ENCODE measurements at regions not wholly inside any gene's neighbourhood (a gene's known extent, or its start where the extent isn't known, plus 50 kb on each side); places are given as distances from the start of the nearest gene placed in this dataset.

GRCh38 chr2:39546409-39546808 is 109.3 kb upstream of the MAP4K3 start:
- Histone ChIP-seq H3K9ac (ENCODE audit: low read depth, low read length, poor library complexity, severe bottlenecking) (no peak overlapping the region), H3K9me2 (replicated peaks; ENCODE audit: low read depth, low read length) (no peaks in the 10 kb centered on the region), H2AFZ (ENCODE audit: low read length) (no peak overlapping the region), H3K27me3 (ENCODE audit: insufficient read depth, low read length, poor library complexity, severe bottlenecking) (no peaks in the 10 kb centered on the region), H3K9me3 (ENCODE audit: insufficient read depth, low read depth, low read length) (no peaks in the 10 kb centered on the region), H3K4me2 (ENCODE audit: low read depth, low read length, poor library complexity, severe bottlenecking) (no peak overlapping the region), H3K36me3 (ENCODE audit: insufficient read depth, low read length) (no peaks in the 10 kb centered on the region), H3F3A (ENCODE audit: low read depth) (no peaks in the 10 kb centered on the region), H4K20me1 (ENCODE audit: insufficient read depth, low read length, poor library complexity, severe bottlenecking) (no peaks in the 10 kb centered on the region), H3K4me3 (ENCODE audit: low read length, poor library complexity, severe bottlenecking) (no peak overlapping the region), H3K79me2 (ENCODE audit: insufficient read depth, low read length) (no peaks in the 10 kb centered on the region), H3K4me1 (ENCODE audit: insufficient read depth, low read length, poor library complexity, severe bottlenecking) (no peaks in the 10 kb centered on the region)
- TF ChIP-seq EZH2phosphoT487 (IDR thresholded peaks at IDR 0.05; ENCODE audit: borderline replicate concordance) (no peak), CTCF (conservative IDR thresholded peaks at IDR 0.05; ENCODE audit: low read length) (no peak)

- Histone ChIP-seq H2AFZ (ENCODE audit: low read length) (no peak overlapping the region), H3K9me3 (ENCODE audit: insufficient read depth, low read depth, low read length) (no peaks in the 10 kb centered on the region), H3K4me2 (ENCODE audit: low read depth, low read length, poor library complexity, severe bottlenecking) (no peak overlapping the region), H3F3A (ENCODE audit: low read depth) (no peaks in the 10 kb centered on the region), H3K9me2 (replicated peaks; ENCODE audit: low read depth, low read length) (no peaks in the 10 kb centered on the region), H3K36me3 (ENCODE audit: insufficient read depth, low read length) (no peaks in the 10 kb centered on the region), H4K20me1 (ENCODE audit: insufficient read depth, low read length, poor library complexity, severe bottlenecking) (no peaks in the 10 kb centered on the region), H3K27me3 (ENCODE audit: insufficient read depth, low read length, poor library complexity, severe bottlenecking) (no peaks in the 10 kb centered on the region), H3K9ac (ENCODE audit: low read depth, low read length, poor library complexity, severe bottlenecking) (no peak overlapping the region), H3K4me3 (ENCODE audit: low read length, poor library complexity, severe bottlenecking) (no peak overlapping the region), H3K79me2 (ENCODE audit: insufficient read depth, low read length) (no peaks in the 10 kb centered on the region), H3K4me1 (ENCODE audit: insufficient read depth, low read length, poor library complexity, severe bottlenecking) (no peaks in the 10 kb centered on the region)
- TF ChIP-seq CTCF (conservative IDR thresholded peaks at IDR 0.05; ENCODE audit: low read length) (no peak), EZH2phosphoT487 (IDR thresholded peaks at IDR 0.05; ENCODE audit: borderline replicate concordance) (no peak)
These were observed 109.9 kb upstream of the MAP4K3 start for GRCh38 chr2:39546937-39547336.

- no peaks in the 10 kb centered on the region for H3K4me1 ChIP-seq (ENCODE audit: insufficient read depth, low read length, poor library complexity, severe bottlenecking)
- TF ChIP-seq EZH2phosphoT487 (IDR thresholded peaks at IDR 0.05; ENCODE audit: borderline replicate concordance) (no peak), CTCF (conservative IDR thresholded peaks at IDR 0.05; ENCODE audit: low read length) (no peak)
- H3K4me2 ChIP-seq (ENCODE audit: low read depth, low read length, poor library complexity, severe bottlenecking), result no peak overlapping the region
- H4K20me1 ChIP-seq (ENCODE audit: insufficient read depth, low read length, poor library complexity, severe bottlenecking), result no peaks in the 10 kb centered on the region
- no peaks in the 10 kb centered on the region for H3K9me2 ChIP-seq (replicated peaks; ENCODE audit: low read depth, low read length)
- no peaks in the 10 kb centered on the region for H3K9me3 ChIP-seq (ENCODE audit: insufficient read depth, low read depth, low read length)
- H3K4me3 ChIP-seq (ENCODE audit: low read length, poor library complexity, severe bottlenecking), result no peak overlapping the region
- no peak overlapping the region for H3K9ac ChIP-seq (ENCODE audit: low read depth, low read length, poor library complexity, severe bottlenecking)
- H3K79me2 ChIP-seq (ENCODE audit: insufficient read depth, low read length), result no peaks in the 10 kb centered on the region
- H3F3A ChIP-seq (ENCODE audit: low read depth), result no peaks in the 10 kb centered on the region
- H2AFZ ChIP-seq (ENCODE audit: low read length), result no peak overlapping the region
- no peaks in the 10 kb centered on the region for H3K36me3 ChIP-seq (ENCODE audit: insufficient read depth, low read length)
- no peaks in the 10 kb centered on the region for H3K27me3 ChIP-seq (ENCODE audit: insufficient read depth, low read length, poor library complexity, severe bottlenecking)
These were observed 111.0 kb upstream of the MAP4K3 start for GRCh38 chr2:39547811-39548719.

Measured in Loucy (cell line).